ENCODE measurements at regions not wholly inside any gene's neighbourhood (a gene's known extent, or its start where the extent isn't known, plus 50 kb on each side); places are given as distances from the start of the nearest gene placed in this dataset.

- no peak overlapping the region for H3K4me3 Mint-ChIP-seq
- no peak for DNase-seq
- no peak overlapping the region for H3K27ac Mint-ChIP-seq
- H3K9me3 Mint-ChIP-seq = no peaks in the 10 kb centered on the region
- H3K4me1 Mint-ChIP-seq = no peaks in the 10 kb centered on the region
- no peaks in the 10 kb centered on the region for H3K27me3 Mint-ChIP-seq
- ATAC-seq = no peak
- H3K36me3 Mint-ChIP-seq (ENCODE audit: low read depth) = no peaks in the 10 kb centered on the region
These were observed 60.7 kb upstream of the TTC34 start for GRCh38 chr1:2861988-2862813.

DNA sequence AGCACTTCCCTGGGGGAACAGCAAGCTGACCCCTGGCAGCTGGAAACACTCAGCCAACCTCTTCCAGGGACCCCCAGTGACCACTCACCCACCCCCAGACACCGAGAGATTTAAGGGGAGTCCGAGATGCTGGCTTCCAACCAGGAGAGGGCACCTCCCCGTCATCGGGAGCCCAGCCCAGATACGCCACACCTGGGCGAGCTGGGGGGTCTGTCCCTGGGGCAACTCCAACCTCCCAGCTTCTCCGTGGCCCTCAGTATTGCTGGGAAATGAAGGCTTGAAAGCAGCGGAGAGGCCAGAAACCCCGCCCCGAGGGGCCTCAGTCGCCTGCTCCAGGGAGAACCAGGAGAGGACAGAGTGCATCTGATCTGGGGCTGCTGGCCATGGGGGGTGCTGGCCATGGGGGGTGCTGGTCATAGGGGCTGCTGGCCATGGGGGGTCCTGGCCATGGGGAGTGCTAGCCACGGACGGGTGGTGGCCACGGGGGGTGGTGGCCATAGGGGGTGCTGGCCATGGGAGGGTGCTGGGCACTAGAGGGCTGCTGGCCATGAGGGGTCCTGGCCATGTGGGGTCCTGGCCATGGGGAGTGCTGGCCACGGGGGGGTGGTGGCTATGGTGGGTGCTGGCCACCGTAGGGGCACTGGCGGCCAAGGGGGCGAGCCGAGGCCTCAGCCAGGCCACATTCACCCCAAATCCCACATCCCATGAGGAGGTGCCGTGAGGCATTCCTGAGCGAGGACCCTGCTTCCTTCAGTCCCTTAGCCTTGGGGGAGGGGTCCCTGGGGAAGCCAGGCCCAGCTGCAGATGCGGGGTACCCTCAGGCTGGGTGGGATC, 61.5 kb upstream of the TTC34 start:
- Mint-ChIP-seq H3K27ac (no peak overlapping the region), H3K4me3 (no peak overlapping the region), H3K27me3 (no peaks in the 10 kb centered on the region), H3K9me3 (no peaks in the 10 kb centered on the region), H3K4me1 (no peaks in the 10 kb centered on the region), H3K36me3 (ENCODE audit: low read depth) (no peaks in the 10 kb centered on the region)
- ATAC-seq (no peak), DNase-seq (no peak)

- ATAC-seq = no peak
- Mint-ChIP-seq H3K27ac (no peak overlapping the region), H3K9me3 (no peaks in the 10 kb centered on the region), H3K4me1 (no peaks in the 10 kb centered on the region), H3K27me3 (no peaks in the 10 kb centered on the region), H3K4me3 (no peak overlapping the region), H3K36me3 (ENCODE audit: low read depth) (no peaks in the 10 kb centered on the region)
- no peak for DNase-seq
These were observed 62.1 kb upstream of the TTC34 start for GRCh38 chr1:2863648-2863963.

GRCh38 chr1:2864203-2864905, 62.9 kb upstream of the TTC34 start:
- DNase-seq (no peak), ATAC-seq (no peak)
- H3K27me3 Mint-ChIP-seq = no peaks in the 10 kb centered on the region
- no peaks in the 10 kb centered on the region for H3K4me1 Mint-ChIP-seq
- H3K4me3 Mint-ChIP-seq = no peak overlapping the region
- no peaks in the 10 kb centered on the region for H3K36me3 Mint-ChIP-seq (ENCODE audit: low read depth)
- H3K27ac Mint-ChIP-seq = no peak overlapping the region
- no peaks in the 10 kb centered on the region for H3K9me3 Mint-ChIP-seq

GRCh38 chr1:2865000-2865399, 63.5 kb upstream of the TTC34 start:
- no peaks in the 10 kb centered on the region for H3K9me3 Mint-ChIP-seq
- no peaks in the 10 kb centered on the region for H3K27me3 Mint-ChIP-seq
- H3K27ac Mint-ChIP-seq = no peak overlapping the region
- H3K4me3 Mint-ChIP-seq = no peak overlapping the region
- no peaks in the 10 kb centered on the region for H3K4me1 Mint-ChIP-seq
- no peaks in the 10 kb centered on the region for H3K36me3 Mint-ChIP-seq (ENCODE audit: low read depth)
- no peak for ATAC-seq
- DNase-seq = no peak

- Mint-ChIP-seq H3K4me1 (no peaks in the 10 kb centered on the region), H3K36me3 (ENCODE audit: low read depth) (peaks cover under 1% of the 10 kb centered on the region), H3K27ac (no peak overlapping the region), H3K4me3 (no peak overlapping the region), H3K27me3 (no peaks in the 10 kb centered on the region), H3K9me3 (no peaks in the 10 kb centered on the region)
- ATAC-seq = no peak
- DNase-seq = no peak
These were observed 64.3 kb upstream of the TTC34 start for GRCh38 chr1:2865571-2866421.

DNA sequence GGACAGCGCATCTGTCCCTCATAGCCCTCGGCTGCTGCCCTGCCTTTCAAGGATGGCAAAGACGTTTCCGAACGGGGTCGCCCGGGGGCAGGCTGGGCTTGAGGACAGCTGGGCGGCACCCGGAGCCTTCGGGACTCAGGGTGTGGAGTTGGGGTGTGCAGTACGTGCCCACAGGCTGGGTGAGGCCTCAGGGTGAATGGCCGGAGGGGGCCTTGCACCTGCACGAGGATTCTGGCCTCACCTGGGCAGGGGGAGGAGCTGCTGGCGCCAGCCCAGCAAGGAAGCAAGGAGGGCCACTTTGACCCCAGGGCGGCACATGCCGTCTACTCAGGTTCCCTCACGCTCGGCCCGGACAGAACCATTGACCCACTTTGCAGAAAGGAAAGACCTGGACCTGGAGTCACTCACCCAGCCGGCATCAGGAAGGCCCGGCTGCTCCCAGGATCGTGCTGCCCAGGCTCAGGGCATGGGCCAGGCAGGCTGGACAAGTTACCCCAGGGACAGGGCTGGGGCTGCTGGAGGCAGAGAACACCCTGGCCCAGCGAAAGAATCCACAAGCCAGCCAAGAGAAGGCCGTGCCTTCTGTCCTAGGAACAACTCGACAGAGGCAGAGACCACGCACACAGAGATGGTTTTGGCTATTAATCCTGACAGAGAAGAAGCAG, 65.1 kb upstream of the TTC34 start:
- Mint-ChIP-seq H3K4me1 (no peaks in the 10 kb centered on the region), H3K9me3 (no peaks in the 10 kb centered on the region), H3K27me3 (no peaks in the 10 kb centered on the region), H3K36me3 (ENCODE audit: low read depth) (peaks cover 3% of the 10 kb centered on the region), H3K4me3 (no peak overlapping the region), H3K27ac (no peak overlapping the region)
- DNase-seq (no peak), ATAC-seq (no peak)

- H3K4me1 Mint-ChIP-seq = no peaks in the 10 kb centered on the region
- DNase-seq = no peak
- peaks cover 3% of the 10 kb centered on the region for H3K36me3 Mint-ChIP-seq (ENCODE audit: low read depth)
- H3K27ac Mint-ChIP-seq = no peak overlapping the region
- ATAC-seq = no peak
- no peaks in the 10 kb centered on the region for H3K27me3 Mint-ChIP-seq
- no peaks in the 10 kb centered on the region for H3K9me3 Mint-ChIP-seq
- H3K4me3 Mint-ChIP-seq = no peak overlapping the region
These were observed 65.6 kb upstream of the TTC34 start for GRCh38 chr1:2867087-2867425.

DNA sequence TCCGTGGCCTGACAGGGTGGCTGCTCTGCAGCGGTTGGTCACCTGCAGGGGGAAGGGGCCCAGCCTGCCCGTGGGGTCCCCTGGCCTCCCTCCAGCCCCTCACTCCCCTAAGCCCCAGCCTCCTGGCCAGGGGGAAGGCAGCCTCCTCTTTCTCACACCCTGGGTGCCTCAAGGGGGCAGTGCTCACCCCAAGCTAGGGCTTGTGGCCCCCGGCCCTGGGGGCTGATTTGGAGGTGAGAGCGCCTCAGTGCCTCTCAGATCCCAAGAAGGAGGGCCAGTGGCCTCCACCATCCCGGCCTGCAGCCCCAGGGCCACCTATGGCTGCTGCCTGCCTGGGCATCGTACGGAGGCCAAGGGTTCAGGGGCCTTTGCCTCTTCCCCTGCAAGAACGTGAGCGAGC, 66.4 kb upstream of the TTC34 start:
- ATAC-seq = no peak
- no peak overlapping the region for H3K4me3 Mint-ChIP-seq
- H3K4me1 Mint-ChIP-seq = no peaks in the 10 kb centered on the region
- no peaks in the 10 kb centered on the region for H3K27me3 Mint-ChIP-seq
- H3K36me3 Mint-ChIP-seq (ENCODE audit: low read depth) = peaks cover 3% of the 10 kb centered on the region
- DNase-seq = no peak
- no peak overlapping the region for H3K27ac Mint-ChIP-seq
- H3K9me3 Mint-ChIP-seq = no peaks in the 10 kb centered on the region

GRCh38 chr1:2868571-2869195, 67.2 kb upstream of the TTC34 start:
- no peak overlapping the region for H3K27ac Mint-ChIP-seq
- H3K9me3 Mint-ChIP-seq = no peaks in the 10 kb centered on the region
- no peak overlapping the region for H3K4me3 Mint-ChIP-seq
- H3K27me3 Mint-ChIP-seq = no peaks in the 10 kb centered on the region
- no peaks in the 10 kb centered on the region for H3K4me1 Mint-ChIP-seq
- ATAC-seq = no peak
- peaks cover 3% of the 10 kb centered on the region for H3K36me3 Mint-ChIP-seq (ENCODE audit: low read depth)
- DNase-seq = no peak

GRCh38 chr1:2871246-2871815, 69.8 kb upstream of the TTC34 start:
- DNase-seq (no peak), ATAC-seq (no peak)
- no peaks in the 10 kb centered on the region for H3K27me3 Mint-ChIP-seq
- no peak overlapping the region for H3K4me3 Mint-ChIP-seq
- H3K9me3 Mint-ChIP-seq = no peaks in the 10 kb centered on the region
- H3K27ac Mint-ChIP-seq = no peak overlapping the region
- H3K4me1 Mint-ChIP-seq = no peaks in the 10 kb centered on the region
- peaks cover 3% of the 10 kb centered on the region for H3K36me3 Mint-ChIP-seq (ENCODE audit: low read depth)

DNA sequence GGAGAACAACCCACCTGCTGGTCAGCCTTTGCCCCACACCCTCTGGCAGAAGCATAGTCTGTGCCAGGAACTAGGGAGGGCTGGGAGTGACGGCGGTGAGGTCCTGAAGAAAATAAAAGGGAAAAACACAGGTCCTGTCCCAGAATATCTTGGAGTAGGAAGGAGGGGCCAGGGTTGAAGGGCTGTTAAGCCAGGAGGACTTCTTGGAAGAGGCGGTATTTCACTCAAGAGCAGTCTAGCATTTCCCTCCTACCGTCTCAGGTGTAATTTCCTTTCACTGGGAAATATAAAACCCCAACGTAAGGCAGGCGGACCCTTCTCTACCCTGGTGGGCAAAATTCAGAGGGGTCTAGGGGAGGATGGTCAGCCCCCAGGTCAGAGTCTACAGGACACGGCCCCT, 72.7 kb upstream of the TTC34 start:
- DNase-seq (no peak), ATAC-seq (no peak)
- Mint-ChIP-seq H3K4me1 (no peaks in the 10 kb centered on the region), H3K36me3 (ENCODE audit: low read depth) (peaks cover 3% of the 10 kb centered on the region), H3K27me3 (no peaks in the 10 kb centered on the region), H3K4me3 (no peak overlapping the region), H3K27ac (no peak overlapping the region), H3K9me3 (no peaks in the 10 kb centered on the region)

GRCh38 chr1:2874607-2875480, 73.4 kb upstream of the TTC34 start:
- Mint-ChIP-seq H3K36me3 (ENCODE audit: low read depth) (peaks cover 3% of the 10 kb centered on the region), H3K27ac (no peak overlapping the region), H3K4me1 (no peaks in the 10 kb centered on the region), H3K4me3 (no peak overlapping the region), H3K27me3 (no peaks in the 10 kb centered on the region), H3K9me3 (no peaks in the 10 kb centered on the region)
- ATAC-seq (no peak), DNase-seq (no peak)

Measured in activated naive CD8-positive, alpha-beta T cell treated with anti-CD3 and anti-CD28 coated beads, Interleukin-2, amount 50 U/mL, for 24 hours (primary cell).